IPS DF 6.9 (cell line): ENCODE measurements at regions not wholly inside any gene's neighbourhood (a gene's known extent, or its start where the extent isn't known, plus 50 kb on each side); places are given as distances from the start of the nearest gene placed in this dataset.

Experiments
- DNase-seq: peaks from one replicate; pipeline ENCODE4 v3.0.0-alpha.2; 2013; ENCODE audit warnings: low read depth, low spot score
- H3K27ac ChIP-seq: one replicate; pipeline ENCODE4 v1.5.1; 2013; ENCODE audit warnings: low read length, control low read depth
- H3K27me3 ChIP-seq: 2 replicates; pipeline ENCODE4 v1.6.1; 2013; ENCODE audit warnings: mild to moderate bottlenecking, low read length; ENCODE audit not compliant: control insufficient read depth, insufficient read depth
- H3K36me3 ChIP-seq: 2 replicates; pipeline ENCODE4 v1.6.1; 2013; ENCODE audit warnings: low read length; ENCODE audit not compliant: control insufficient read depth, insufficient read depth
- H3K4me1 ChIP-seq: 2 replicates; pipeline ENCODE4 v1.6.1; 2013; ENCODE audit warnings: low read length; ENCODE audit not compliant: control insufficient read depth, insufficient read depth
- H3K4me3 ChIP-seq: 2 replicates; pipeline ENCODE4 v1.5.1; 2013; ENCODE audit warnings: mild to moderate bottlenecking, low read length
- H3K9me3 ChIP-seq: 2 replicates; pipeline ENCODE4 v1.6.1; 2013; ENCODE audit warnings: low read length, inconsistent platforms; ENCODE audit not compliant: control insufficient read depth, insufficient read depth
- WGBS: extraction: QIAGEN DNeasy Blood & Tissue Kit; methylation state at CpG from one replicate; pipeline ENCODE4 v1.1.7; 2013; ENCODE audit warnings: mixed read lengths, missing lambda C conversion rate; ENCODE audit not compliant: insufficient read length, insufficient coverage; 5-methylcytosine and 5-hydroxymethylcytosine counted together

DNA sequence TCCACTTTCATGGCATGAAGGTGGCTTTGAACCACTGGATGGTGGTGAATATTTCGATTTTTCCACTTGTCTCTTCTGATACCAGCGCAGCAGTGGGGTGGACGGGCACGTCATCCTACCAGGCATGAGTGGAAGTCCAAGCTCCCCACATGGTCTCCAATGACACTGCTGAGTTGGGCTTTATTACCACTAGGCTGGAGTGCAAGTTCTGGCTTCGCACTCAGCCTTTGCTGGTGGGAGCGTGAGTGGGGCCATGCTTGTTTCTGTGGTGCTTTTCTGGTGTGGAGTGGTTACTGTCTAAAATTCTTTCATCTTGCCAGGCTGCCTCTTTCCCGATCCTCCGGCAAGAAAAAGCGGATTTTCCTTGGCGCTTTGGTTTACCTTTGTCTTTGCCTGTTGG lies 70.1 kb upstream of the SDK1 start:
- DNase-seq: no peak
- Histone ChIP-seq H3K9me3 (no peaks in the 10 kb centered on the region), H3K4me1 (no peaks in the 10 kb centered on the region), H3K27ac (no peak overlapping the region), H3K27me3 (no peaks in the 10 kb centered on the region), H3K36me3 (no peaks in the 10 kb centered on the region), H3K4me3 (no peak overlapping the region)
- WGBS: no CpG with 5 or more reads among the region's 10 CpGs

- Histone ChIP-seq H3K27ac (no peak overlapping the region), H3K4me3 (no peak overlapping the region), H3K27me3 (no peaks in the 10 kb centered on the region), H3K36me3 (no peaks in the 10 kb centered on the region), H3K9me3 (no peaks in the 10 kb centered on the region), H3K4me1 (no peaks in the 10 kb centered on the region)
- no peak for DNase-seq
- WGBS: no CpG with 5 or more reads among the region's 2 CpGs
These were observed 68.8 kb upstream of the SDK1 start for GRCh38 chr7:3232228-3232627.

DNA sequence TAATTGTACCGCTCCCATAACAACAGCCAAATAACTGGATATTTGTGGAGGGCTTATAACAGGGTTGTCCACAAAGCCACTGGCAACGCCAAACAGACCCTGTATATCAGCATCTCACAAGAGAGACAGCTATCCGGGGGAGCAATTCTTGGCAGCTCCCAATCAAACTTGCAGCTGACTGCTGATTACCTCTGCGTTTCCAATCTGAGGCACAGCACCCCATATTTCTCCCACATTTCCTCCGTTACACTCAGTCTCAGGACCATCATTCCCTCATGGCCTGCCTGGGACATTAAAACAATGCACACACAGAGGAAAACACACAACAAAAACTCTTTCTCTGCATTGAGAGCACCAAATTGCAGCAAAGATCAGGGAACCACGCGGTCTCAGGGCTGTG lies 67.8 kb upstream of the SDK1 start:
- WGBS: no CpG with 5 or more reads among the region's 7 CpGs
- Histone ChIP-seq H3K9me3 (no peaks in the 10 kb centered on the region), H3K36me3 (no peaks in the 10 kb centered on the region), H3K4me3 (no peak overlapping the region), H3K27ac (no peak overlapping the region), H3K27me3 (no peaks in the 10 kb centered on the region), H3K4me1 (no peaks in the 10 kb centered on the region)
- DNase-seq: no peak

DNA sequence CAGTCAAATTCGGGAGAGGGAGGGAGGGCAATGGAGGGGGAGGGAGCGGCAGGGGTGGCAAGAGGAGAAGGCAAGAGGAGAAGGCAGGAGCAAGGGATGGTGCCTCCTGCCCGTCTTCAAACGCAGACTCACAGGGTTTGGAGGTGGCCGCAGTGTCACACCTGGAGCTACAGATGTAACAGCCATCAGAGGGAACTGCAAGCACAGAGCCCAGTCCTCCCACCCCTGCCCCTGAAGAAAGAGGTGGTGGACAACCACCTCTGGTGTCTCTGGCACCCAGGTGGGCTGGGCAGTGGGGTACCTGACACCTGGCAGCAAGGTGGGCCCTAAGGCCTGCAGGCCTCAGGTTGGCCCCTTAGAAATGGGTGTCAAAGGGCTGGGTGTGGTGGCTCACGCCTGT lies 67.0 kb upstream of the SDK1 start:
- Histone ChIP-seq H3K27me3 (no peaks in the 10 kb centered on the region), H3K4me3 (no peak overlapping the region), H3K27ac (no peak overlapping the region), H3K36me3 (no peaks in the 10 kb centered on the region), H3K4me1 (no peaks in the 10 kb centered on the region), H3K9me3 (no peaks in the 10 kb centered on the region)
- no CpG with 5 or more reads among the region's 6 CpGs for WGBS
- no peak for DNase-seq

DNA sequence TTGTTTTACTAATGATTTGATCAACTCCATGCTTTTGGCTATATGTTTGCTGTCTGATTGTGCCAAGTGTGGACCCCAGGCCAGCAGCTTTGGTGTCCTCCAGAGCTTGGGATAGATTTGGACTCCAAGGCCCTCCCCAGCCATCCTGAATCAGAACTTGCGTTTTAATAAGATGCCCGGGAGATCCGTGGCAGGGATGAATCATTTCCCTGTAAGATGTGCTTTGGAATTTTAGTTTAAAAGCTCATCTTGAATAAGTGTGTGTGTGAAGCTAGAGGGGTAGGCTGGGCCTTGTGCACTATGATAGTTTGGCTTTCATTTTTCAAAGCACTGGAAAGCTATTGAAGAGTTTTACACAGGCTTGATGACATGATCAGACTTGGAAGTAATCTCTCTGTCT lies 66.2 kb upstream of the SDK1 start:
- no peak overlapping the region for H3K27ac ChIP-seq
- no peaks in the 10 kb centered on the region for H3K27me3 ChIP-seq
- WGBS: no CpG with 5 or more reads among the region's 3 CpGs
- no peak for DNase-seq
- H3K4me3 ChIP-seq: no peak overlapping the region
- H3K36me3 ChIP-seq: no peaks in the 10 kb centered on the region
- no peaks in the 10 kb centered on the region for H3K9me3 ChIP-seq
- H3K4me1 ChIP-seq: no peaks in the 10 kb centered on the region

- H3K27ac ChIP-seq: no peak overlapping the region
- no peak for DNase-seq
- WGBS: 100% methylated on average over 2 of the region's 4 CpGs
- no peaks in the 10 kb centered on the region for H3K36me3 ChIP-seq
- H3K4me3 ChIP-seq: no peak overlapping the region
- no peaks in the 10 kb centered on the region for H3K9me3 ChIP-seq
- H3K4me1 ChIP-seq: no peaks in the 10 kb centered on the region
- H3K27me3 ChIP-seq: no peaks in the 10 kb centered on the region
These were observed 65.7 kb upstream of the SDK1 start for GRCh38 chr7:3235322-3235721.

DNA sequence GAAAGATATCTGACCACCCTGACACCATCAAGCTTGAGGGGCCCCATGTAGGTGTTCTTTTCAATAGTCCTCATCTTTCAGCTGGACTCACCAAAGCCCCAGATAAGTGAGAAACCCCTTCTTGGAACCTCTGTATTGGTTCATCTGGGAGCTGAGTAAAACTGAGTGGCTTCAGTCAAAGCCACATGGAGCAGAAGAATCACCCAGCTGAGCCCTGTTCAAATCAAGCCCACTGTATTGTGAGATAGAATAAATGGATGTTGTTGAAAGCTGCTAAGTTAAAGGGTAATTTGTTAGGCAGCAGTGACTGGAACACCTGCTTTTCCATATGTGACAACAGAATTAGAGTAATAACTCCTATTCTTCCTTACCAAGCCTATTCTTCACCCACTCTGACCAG lies 64.8 kb upstream of the SDK1 start:
- H3K36me3 ChIP-seq: no peaks in the 10 kb centered on the region
- H3K4me1 ChIP-seq: no peaks in the 10 kb centered on the region; the same call in 1 of the 2 replicates
- no peak overlapping the region for H3K4me3 ChIP-seq
- no peak overlapping the region for H3K27ac ChIP-seq
- no peaks in the 10 kb centered on the region for H3K27me3 ChIP-seq
- H3K9me3 ChIP-seq: no peaks in the 10 kb centered on the region
- no peak for DNase-seq

GRCh38 chr7:3238525-3239210 lies 62.4 kb upstream of the SDK1 start:
- Histone ChIP-seq H3K9me3 (no peaks in the 10 kb centered on the region), H3K27ac (no peak overlapping the region), H3K27me3 (no peaks in the 10 kb centered on the region), H3K4me1 (no peaks in the 10 kb centered on the region; the same call in 1 of the 2 replicates), H3K36me3 (no peaks in the 10 kb centered on the region), H3K4me3 (no peak overlapping the region)
- DNase-seq: no peak
- no CpG with 5 or more reads among the region's 3 CpGs for WGBS

- WGBS: no CpG with 5 or more reads among the region's 12 CpGs
- Histone ChIP-seq H3K9me3 (no peaks in the 10 kb centered on the region), H3K27me3 (no peaks in the 10 kb centered on the region), H3K4me1 (no peaks in the 10 kb centered on the region; the same call in 1 of the 2 replicates), H3K36me3 (no peaks in the 10 kb centered on the region), H3K4me3 (no peak overlapping the region), H3K27ac (no peak overlapping the region)
- DNase-seq: no peak
These were observed 61.8 kb upstream of the SDK1 start for GRCh38 chr7:3239291-3239691.

DNA sequence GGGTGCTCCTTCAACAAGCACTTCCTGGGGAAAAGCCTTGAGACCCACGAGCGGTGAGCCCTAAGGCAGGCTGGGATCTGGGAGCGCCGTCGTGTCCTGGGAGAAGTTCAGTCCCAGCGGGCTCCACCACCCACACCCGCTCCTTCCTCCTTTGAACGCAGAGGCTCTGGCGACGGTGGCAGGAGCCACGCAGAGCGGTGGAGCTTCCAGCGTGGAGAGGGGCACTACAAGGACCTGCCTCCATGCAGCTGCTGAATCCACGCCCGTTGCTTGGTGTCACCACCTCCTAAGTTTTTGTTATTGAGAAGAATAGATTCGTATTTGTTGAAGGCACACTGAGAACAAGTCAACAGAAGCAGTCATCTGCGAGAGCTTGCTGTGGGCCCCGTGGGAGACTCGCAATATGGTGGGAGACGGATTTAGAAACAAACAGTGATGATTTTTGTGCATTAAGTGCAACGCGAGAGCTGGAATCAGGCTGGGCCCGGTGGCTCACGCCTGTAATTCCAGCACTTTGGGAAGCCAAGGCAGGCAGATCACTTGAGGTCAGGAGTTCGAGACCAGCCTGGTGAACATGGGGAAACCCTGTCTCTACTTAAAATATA lies 60.1 kb upstream of the SDK1 start:
- H3K9me3 ChIP-seq: no peaks in the 10 kb centered on the region
- H3K27me3 ChIP-seq: no peaks in the 10 kb centered on the region
- H3K36me3 ChIP-seq: no peaks in the 10 kb centered on the region
- H3K4me3 ChIP-seq: no peak overlapping the region
- no peak overlapping the region for H3K27ac ChIP-seq
- WGBS: no CpG with 5 or more reads among the region's 25 CpGs
- DNase-seq: no peak
- H3K4me1 ChIP-seq: no peaks in the 10 kb centered on the region; the same call in 1 of the 2 replicates

- H3K9me3 ChIP-seq: no peaks in the 10 kb centered on the region
- no peak overlapping the region for H3K27ac ChIP-seq
- H3K4me1 ChIP-seq: no peaks in the 10 kb centered on the region; the same call in 1 of the 2 replicates
- no peaks in the 10 kb centered on the region for H3K36me3 ChIP-seq
- WGBS: no CpG with 5 or more reads among the region's 6 CpGs
- no peaks in the 10 kb centered on the region for H3K27me3 ChIP-seq
- DNase-seq: no peak
- H3K4me3 ChIP-seq: no peak overlapping the region
These were observed 59.3 kb upstream of the SDK1 start for GRCh38 chr7:3241686-3242258.
